HG02870 (cell line): ENCODE measurements at regions not wholly inside any gene's neighbourhood (a gene's known extent, or its start where the extent isn't known, plus 50 kb on each side); places are given as distances from the start of the nearest gene placed in this dataset.
"Not testable (repeated sequence)": the region's sequence is repeated elsewhere in the genome, so short reads cannot be mapped to it uniquely, and the experiment has no call there.

Source experiments
- ATAC-seq: cut with Tn5 transposase; IDR thresholded peaks from one replicate; pipeline ENCODE4 v1.9.1; 2021; ENCODE audit warnings: mild to moderate bottlenecking, moderate library complexity; ENCODE audit not compliant: unreplicated experiment

GRCh38 chr5:2536632-2537377 is 214.7 kb downstream of the IRX2 start:
- ATAC-seq: no peak

GRCh38 chr5:2534970-2535369 is 216.5 kb downstream of the IRX2 start:
- no peak for ATAC-seq

GRCh38 chr5:2534251-2534650 is 217.2 kb downstream of the IRX2 start:
- no peak for ATAC-seq

- not testable (repeated sequence) for ATAC-seq
These were observed 217.6 kb downstream of the IRX2 start for GRCh38 chr5:2533848-2534247.

GRCh38 chr5:2532809-2533208 is 218.7 kb downstream of the IRX2 start:
- ATAC-seq: no peak

- no peak for ATAC-seq
These were observed 220.2 kb downstream of the IRX2 start for GRCh38 chr5:2531318-2531717.

- ATAC-seq: no peak
These were observed 220.9 kb downstream of the IRX2 start for GRCh38 chr5:2530609-2531008.

GRCh38 chr5:2529371-2530092 is 221.9 kb downstream of the IRX2 start:
- no peak for ATAC-seq

GRCh38 chr5:2525351-2525750 is 226.1 kb downstream of the IRX2 start:
- ATAC-seq: no peak

GRCh38 chr5:2524620-2525019 is 226.9 kb downstream of the IRX2 start:
- ATAC-seq: no peak

- ATAC-seq: no peak
These were observed 228.3 kb downstream of the IRX2 start for GRCh38 chr5:2523180-2523579.

- no peak for ATAC-seq
These were observed 229.1 kb downstream of the IRX2 start for GRCh38 chr5:2522372-2522771.

- no peak for ATAC-seq
These were observed 232.3 kb downstream of the IRX2 start for GRCh38 chr5:2519153-2519552.

- ATAC-seq: no peak
These were observed 234.0 kb downstream of the IRX2 start for GRCh38 chr5:2517451-2517850.

- no peak for ATAC-seq
These were observed 236.2 kb downstream of the IRX2 start for GRCh38 chr5:2515180-2515764.

- no peak for ATAC-seq
These were observed 237.0 kb downstream of the IRX2 start for GRCh38 chr5:2514484-2514883.

- no peak for ATAC-seq
These were observed 239.8 kb downstream of the IRX2 start for GRCh38 chr5:2511706-2512105.

- ATAC-seq: no peak
These were observed 240.4 kb downstream of the IRX2 start for GRCh38 chr5:2511126-2511525.

GRCh38 chr5:2509527-2509926 is 241.9 kb downstream of the IRX2 start:
- no peak for ATAC-seq

GRCh38 chr5:2508514-2508913 is 243.0 kb downstream of the IRX2 start:
- no peak for ATAC-seq

GRCh38 chr5:2507611-2508010 is 243.9 kb downstream of the IRX2 start:
- no peak for ATAC-seq

GRCh38 chr5:2506603-2507002 is 244.9 kb downstream of the IRX2 start:
- ATAC-seq: no peak
